ENCODE measurements at regions not wholly inside any gene's neighbourhood (a gene's known extent, or its start where the extent isn't known, plus 50 kb on each side); places are given as distances from the start of the nearest gene placed in this dataset.
"Not testable (repeated sequence)": the region's sequence is repeated elsewhere in the genome, so short reads cannot be mapped to it uniquely, and the experiment has no call there.

DNA sequence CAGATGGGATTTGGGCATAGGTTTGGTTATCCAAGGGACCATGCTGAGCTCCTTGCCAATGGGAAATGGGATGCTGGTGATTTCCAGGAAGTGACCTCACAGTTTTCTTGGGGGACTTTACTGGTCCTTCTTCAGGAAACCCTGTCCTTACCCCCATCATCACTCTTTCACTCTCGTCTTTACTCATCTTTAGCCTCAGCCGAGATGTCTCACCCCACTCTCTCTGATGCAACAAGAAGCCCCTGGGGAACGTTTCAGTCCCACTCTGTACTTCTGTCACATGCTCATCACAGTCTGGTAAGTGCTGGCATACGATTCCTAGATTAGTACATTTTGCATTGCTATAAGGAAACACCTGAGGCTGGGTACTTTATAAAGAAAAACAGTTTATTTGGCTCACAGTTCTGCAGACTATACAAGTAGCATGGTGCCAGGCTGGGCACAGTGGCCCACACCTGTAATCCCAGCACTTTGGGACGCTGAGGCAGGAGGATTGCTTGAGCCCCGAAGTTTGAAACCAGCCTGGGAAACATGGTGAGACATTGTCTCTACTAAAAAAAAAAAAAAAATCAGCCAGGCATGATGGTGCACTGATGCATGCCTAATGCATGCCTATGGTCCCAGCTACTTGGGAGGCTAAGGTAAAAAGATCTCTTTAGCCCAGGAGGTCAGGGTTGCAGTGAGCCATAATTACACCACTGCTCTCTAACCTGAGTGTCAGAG lies 63.5 kb upstream of the VKORC1L1 start:
- DNase-seq = no peak

GRCh38 chr7:65809982-65810288 lies 62.9 kb upstream of the VKORC1L1 start:
- no peak for DNase-seq

DNA sequence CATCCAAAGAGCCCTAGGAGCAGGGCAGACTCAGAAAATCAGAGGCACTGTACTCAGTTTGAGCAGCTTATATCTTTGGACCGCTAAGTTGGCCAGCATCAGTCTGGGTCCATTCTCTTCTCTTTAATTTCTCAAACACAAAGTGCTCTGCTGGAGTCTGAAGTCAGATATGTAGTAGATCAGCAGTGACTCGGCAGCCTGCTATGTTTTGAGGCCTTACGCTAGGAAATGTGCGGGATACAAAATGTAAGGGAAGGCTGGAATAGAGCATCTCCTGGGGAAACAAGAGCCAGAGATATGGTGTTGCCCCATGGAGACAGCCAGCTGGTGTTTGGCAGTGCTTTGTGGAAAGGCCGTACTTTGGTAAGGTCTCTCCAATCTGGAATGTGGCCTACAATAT lies 60.6 kb upstream of the VKORC1L1 start:
- no peak for DNase-seq

DNA sequence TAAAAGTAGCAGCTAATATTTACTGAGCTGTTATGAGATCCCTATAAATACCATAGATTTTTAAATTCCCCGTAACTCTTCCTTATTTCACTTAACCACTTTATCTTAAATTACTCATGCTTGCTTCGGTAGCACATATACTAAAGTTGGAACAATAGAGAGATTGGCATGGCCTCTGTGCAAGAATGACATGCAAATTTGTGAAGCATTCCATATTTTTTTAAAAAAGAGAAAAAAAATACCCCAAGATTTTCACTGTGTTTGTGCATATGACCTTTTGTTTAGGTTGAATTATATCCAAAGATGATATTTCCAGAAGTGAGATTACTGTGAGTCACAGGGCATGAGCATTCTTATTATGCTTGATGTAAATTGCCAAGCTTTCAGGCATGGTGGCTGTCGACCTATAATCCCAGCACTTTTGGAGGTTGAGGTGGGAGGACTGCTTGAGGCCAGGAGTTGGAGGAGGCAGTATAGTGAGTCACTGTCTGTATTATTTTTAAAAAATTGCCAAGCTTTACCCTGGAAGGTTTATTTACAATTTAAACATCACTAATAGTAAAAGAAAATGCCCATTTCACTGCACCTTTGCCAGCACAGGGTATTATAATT lies 58.2 kb upstream of the VKORC1L1 start:
- DNase-seq = not testable (repeated sequence)

DNA sequence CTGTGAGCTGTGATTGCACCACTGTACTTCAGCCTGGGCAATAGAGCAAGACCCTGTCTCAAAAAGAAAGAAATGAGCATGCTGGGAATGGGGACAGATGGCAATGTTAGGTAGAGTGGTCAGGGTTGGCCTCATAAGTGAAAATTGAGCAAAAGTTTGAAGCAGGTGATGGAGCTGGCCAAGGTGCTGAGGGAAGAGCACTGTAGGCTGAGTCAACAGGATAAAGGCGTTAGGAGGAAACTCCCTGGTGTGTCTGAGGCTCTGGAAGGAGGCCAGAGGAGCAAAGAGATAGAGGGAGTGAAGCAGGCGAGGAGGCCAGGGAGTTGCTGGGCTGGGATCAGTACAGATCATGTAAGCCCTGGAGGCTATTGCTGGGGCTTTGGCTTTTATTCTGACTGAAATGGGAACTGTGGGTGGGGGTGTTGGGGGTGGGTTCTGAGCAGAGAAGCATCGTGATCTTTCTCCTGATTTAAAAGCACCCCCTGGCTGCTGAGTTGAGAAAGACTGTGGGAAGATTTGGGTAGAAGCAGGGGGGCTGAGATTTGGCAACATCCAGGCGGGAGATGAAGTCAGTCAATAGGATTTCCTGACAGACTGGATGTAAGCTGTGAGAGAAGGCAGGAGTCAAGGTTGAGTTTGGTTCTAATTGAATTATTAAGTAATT lies 52.5 kb upstream of the VKORC1L1 start:
- no peak for DNase-seq

Measured in hippocampal formation (tissue), 2 donors.